ENCODE measurements at regions not wholly inside any gene's neighbourhood (a gene's known extent, or its start where the extent isn't known, plus 50 kb on each side); places are given as distances from the start of the nearest gene placed in this dataset.
"Not testable (repeated sequence)": the region's sequence is repeated elsewhere in the genome, so short reads cannot be mapped to it uniquely, and the experiment has no call there.

- no peak for DNase-seq
These were observed 982.3 kb downstream of the DIPK2A start for GRCh38 chr3:144953959-144954358.

- DNase-seq = no peak
These were observed 985.9 kb downstream of the DIPK2A start for GRCh38 chr3:144957398-144958101.

- no peak for DNase-seq
These were observed 992.2 kb downstream of the DIPK2A start for GRCh38 chr3:144963810-144964209.

- DNase-seq = no peak
These were observed 994.9 kb downstream of the DIPK2A start for GRCh38 chr3:144966560-144966959.

- DNase-seq = no peak
These were observed 997.2 kb downstream of the DIPK2A start for GRCh38 chr3:144968750-144969350.

GRCh38 chr3:144984481-144984880 is 1012.9 kb downstream of the DIPK2A start:
- not testable (repeated sequence) for DNase-seq

GRCh38 chr3:144989807-144990206 is 1018.2 kb downstream of the DIPK2A start:
- no peak for DNase-seq

- no peak for DNase-seq
These were observed 1024.2 kb downstream of the DIPK2A start for GRCh38 chr3:144995856-144996255.

GRCh38 chr3:145005427-145005826 is 1033.8 kb downstream of the DIPK2A start:
- DNase-seq = no peak

- no peak for DNase-seq
These were observed 1034.6 kb downstream of the DIPK2A start for GRCh38 chr3:145006271-145006670.

GRCh38 chr3:145013931-145014330 is 1042.3 kb downstream of the DIPK2A start:
- DNase-seq = no peak

- DNase-seq = no peak
These were observed 1043.6 kb downstream of the DIPK2A start for GRCh38 chr3:145015253-145015652.

- DNase-seq = no peak
These were observed 1046.3 kb downstream of the DIPK2A start for GRCh38 chr3:145017959-145018358.

GRCh38 chr3:145022447-145022846 is 1050.8 kb downstream of the DIPK2A start:
- no peak for DNase-seq

GRCh38 chr3:145024700-145025099 is 1053.1 kb downstream of the DIPK2A start:
- no peak for DNase-seq

GRCh38 chr3:145027186-145027585 is 1055.6 kb downstream of the DIPK2A start:
- DNase-seq = peak in 1 of 2 experiments; percentile 43

- no peak for DNase-seq
These were observed 1061.2 kb downstream of the DIPK2A start for GRCh38 chr3:145032791-145033190.

- no peak for DNase-seq
These were observed 1064.1 kb downstream of the DIPK2A start for GRCh38 chr3:145035682-145036081.

- DNase-seq = not testable (repeated sequence)
These were observed 1082.4 kb downstream of the DIPK2A start for GRCh38 chr3:145054055-145054454.

- no peak for DNase-seq
These were observed 1083.9 kb downstream of the DIPK2A start for GRCh38 chr3:145055375-145056076.

- DNase-seq = no peak
These were observed 1086.9 kb downstream of the DIPK2A start for GRCh38 chr3:145058483-145058882.

GRCh38 chr3:145063616-145064015 is 1092.0 kb downstream of the DIPK2A start:
- DNase-seq = no peak

GRCh38 chr3:145070795-145071194 is 1090.2 kb downstream of the PLOD2 start:
- no peak for DNase-seq

- DNase-seq = no peak
These were observed 1081.5 kb downstream of the PLOD2 start for GRCh38 chr3:145079436-145079835.
